HG03108 (cell line): ENCODE measurements at regions not wholly inside any gene's neighbourhood (a gene's known extent, or its start where the extent isn't known, plus 50 kb on each side); places are given as distances from the start of the nearest gene placed in this dataset.

Experiments
- ATAC-seq: cut with Tn5 transposase; IDR thresholded peaks from one replicate; pipeline ENCODE4 v1.9.1; 2021; ENCODE audit warnings: moderate library complexity; ENCODE audit not compliant: unreplicated experiment

DNA sequence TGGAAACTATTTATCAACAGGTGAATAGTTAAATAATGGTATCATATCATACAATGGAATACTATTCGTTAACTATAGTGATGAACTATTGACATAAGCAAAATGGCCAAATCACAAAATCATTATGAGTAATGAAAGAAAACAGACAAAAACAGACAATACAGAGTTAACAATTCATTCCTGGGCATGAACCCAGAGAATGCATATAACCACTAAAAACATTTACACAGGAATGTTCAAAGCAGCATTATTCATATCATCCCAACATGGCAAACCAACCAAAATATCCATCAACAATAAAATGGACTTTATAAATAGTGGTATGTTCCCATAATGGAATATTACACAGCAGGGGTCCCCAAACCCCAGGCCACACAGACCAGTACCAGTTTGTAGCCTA lies 131.2 kb upstream of the CYP1B1 start:
- ATAC-seq: no peak

DNA sequence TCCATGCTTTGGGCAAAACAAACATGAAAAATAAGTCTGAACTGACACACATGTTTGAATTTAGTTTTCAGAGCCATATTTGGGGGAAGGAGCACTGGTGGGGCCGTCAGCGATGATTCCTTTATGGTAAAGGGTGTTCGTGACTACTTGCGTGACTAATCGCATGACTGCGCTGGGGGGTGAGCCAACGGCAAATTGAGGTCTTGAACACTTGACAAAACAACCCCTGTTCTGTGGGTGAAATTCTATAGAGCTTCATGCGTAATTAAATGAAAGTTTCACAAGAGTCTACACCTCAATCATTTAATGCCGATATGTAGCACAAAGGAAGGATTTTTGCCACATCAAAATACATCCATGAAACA lies 127.5 kb upstream of the CYP1B1 start:
- ATAC-seq: no peak

DNA sequence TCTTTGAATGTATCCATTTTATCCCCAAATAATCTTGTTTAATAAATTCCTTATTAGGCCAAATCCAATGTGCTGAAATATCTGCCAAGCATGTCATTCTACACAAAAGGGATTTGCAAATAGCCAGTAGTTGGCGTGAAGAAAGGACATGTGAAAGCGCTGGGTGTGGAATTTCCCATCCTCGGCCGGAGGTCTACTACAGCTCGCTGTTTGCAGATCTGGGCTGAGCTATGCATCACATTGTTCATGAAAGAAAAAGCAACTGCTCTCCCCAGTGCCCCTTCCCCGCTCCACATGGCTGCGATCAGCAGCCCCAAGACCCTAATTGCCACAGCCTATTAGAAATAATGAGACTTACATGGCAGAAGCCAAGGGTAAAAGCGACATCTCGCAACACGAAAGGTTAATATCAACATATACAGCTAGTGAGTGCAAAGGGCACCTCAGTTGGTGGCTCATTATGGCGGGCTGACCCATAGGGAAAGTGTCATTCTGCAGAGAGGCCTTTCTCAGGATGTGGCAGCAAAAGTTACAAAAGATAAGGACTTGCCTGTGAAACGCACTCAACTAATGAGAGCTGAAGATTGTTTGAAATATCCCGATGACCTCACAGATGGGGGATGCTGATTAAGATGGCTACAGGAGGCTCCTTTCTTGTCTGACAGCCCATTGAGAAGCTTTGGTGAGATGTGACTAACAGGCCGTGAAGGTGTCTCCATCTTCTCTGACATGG lies 126.9 kb upstream of the CYP1B1 start:
- no peak for ATAC-seq

DNA sequence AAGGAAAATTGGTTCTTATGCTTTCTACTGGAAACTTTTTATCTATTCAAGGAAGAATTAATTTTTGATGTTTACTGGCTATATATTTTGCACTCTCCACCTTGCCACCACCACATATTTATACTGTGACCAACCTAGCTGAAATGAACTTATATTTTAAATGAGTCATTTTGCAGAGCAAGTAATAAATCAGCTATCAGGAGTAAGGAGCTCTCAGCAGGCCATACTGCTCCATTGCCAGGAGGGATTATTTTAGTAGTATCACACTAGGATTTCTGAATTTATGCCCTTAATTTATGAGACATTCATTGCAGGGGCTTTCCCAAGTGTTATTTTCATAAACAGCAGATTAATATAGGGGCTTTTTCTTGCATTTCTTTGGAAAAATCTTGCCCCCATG lies 125.8 kb upstream of the CYP1B1 start:
- no peak for ATAC-seq

DNA sequence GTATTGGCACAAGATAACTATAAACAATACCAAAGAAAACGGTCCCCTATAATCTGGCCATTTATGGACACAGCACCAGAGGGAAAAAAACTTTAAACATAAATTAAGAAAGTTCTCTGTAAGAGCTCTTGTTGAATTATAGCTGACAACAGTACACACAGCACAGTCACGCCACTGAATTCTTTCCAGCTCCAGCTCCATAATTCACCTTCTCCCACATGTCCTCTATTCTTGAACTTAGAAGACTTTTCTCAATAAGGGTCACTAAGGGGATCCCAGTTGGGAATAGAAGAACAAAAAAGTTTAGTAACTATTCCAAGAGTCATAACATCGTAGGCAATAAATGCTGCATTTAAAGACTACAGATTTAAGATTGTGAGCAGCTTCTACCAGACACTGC lies 124.6 kb upstream of the CYP1B1 start:
- no peak for ATAC-seq

DNA sequence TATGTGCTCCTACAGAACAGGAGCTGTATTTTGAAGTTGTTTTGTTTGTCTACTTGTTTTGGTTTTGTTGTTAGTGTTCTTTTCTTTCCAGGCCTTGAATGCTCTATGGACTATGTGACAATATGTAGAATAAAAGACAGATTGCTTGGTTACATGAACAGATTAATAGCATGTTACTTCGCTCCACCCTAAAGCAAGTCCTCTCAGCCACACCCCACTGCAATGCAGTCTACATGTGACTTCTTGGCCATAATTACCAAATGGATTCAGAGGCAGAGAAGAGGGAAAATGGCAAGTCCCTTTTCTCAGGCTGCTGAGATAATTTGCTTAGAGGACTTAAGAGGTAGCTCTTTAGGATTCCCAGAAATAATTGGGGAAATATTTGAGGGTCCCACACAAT lies 123.2 kb upstream of the CYP1B1 start:
- no peak for ATAC-seq

DNA sequence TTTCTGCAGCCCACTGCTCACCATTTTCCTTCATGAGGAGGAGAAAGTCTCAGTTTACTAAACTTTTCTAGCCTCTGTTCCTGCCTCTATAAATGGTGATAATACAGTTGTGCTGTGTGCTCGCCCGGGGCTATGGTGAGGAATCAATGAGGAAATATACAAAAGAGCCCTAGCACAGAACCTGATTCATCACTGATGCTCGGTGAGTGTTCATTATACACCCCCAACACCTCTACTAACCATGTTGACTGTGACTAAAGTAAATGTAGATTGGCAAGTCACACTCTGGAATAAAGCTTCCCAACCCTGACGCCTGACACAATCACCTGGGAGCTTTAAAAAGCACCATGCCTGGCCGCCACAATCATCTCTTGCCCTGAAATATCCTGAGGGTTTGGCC lies 118.8 kb upstream of the CYP1B1 start:
- no peak for ATAC-seq

DNA sequence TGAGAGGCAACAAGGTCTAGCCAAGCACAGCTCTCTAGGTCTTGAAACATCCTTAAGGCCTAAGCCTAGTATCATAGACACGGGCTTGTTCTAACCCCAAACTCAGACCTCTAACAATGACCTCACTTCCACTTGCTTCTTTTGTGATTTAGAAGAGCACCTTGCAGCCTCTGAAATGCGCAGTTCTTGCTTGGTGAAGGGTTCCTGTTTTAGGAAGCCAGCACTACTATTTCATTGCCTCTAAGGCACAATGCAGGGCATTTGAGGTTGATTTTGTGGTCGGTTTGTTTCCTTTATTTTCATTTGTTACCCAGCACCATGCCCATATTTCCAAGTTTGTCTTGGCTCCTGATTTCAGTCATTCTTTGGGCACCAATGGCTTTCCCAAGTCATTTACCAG lies 117.0 kb upstream of the CYP1B1 start:
- no peak for ATAC-seq

DNA sequence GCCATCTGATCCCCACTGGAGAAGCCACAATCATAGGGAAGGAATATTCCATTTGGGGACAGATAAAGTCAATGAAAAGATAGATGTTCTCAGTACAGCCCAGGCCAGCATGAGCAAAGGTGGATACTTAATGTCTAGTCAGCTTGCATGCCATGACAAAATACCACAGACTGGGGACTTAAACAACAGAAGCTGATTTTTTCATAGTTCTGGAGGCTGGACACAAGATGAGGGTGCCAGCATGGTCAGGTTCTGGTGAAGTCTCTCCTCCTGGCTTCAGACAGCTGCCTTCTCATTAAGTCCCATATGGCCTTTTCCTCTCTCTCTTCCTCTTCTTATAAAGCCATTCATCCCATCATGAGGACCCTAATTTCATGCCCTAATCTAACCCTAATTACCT lies 116.1 kb upstream of the CYP1B1 start:
- no peak for ATAC-seq

DNA sequence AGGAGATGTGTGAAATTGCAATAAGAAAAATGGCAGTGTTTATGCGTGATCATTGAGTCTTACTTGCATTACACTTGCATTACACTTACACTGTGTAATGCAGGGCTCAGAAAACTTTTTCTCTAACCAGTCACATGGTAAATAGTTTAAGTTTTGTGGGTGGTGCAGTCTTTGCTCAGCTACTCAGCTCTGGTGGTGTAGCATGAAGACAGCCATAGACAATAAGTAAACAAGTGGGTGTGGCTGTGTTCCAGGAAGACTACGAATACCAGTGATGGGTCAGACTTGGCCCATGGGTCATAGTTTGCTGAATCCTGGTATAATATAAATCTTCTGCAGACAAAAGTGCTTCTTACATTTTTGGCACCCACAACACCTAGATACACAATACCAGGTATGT lies 115.6 kb upstream of the CYP1B1 start:
- ATAC-seq: no peak

DNA sequence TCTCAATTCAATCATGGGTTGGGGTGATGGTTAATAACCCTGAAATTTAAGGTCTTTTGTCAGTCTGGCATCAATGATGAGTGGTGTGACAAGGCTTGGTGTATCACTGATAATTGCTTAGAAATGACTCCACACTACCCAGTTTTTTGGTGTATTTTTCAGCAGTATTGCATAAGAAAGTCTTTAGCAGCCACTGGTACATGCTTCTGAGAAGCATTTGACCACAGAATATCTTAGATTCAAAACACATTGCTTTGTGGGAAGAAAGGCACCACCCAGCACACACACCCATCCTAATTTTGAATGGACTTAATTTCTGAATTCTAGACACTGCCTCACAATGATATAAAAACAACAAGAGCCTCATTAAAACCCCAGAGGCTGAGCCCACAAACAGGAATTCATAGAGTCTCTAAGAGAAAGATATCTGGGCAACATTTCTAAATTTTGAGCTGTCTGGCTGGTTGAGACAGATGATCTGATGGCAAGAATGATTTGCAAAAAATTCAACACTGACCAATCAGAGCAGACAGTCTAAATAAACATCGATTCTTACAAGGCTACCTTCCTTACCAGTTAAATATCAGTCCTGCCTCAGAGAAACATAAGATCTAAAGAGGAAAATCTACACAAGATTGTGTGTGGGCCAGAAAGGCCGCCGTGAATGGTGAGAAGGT lies 114.7 kb upstream of the CYP1B1 start:
- ATAC-seq: no peak

DNA sequence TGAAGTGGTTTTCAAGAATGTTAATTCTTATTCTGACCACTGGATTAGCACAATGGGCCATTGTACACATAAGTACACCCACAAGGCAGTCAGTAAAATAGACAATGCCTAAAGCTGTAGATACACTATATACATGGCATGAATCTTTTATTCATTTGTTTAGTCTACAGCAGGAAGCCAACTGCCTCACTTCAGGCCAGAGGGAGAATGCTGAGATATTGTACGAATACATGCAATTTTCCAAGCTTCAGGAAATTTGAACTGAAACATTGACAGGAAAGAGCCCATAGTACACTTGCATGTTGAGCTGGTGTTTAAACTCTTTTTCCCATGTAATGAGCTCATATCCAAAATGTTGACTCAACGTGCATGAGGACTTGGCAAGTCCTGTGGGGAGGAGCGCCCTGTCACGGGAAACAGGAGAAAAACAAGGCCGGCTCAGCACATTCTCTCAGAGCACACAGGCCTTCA lies 111.6 kb upstream of the CYP1B1 start:
- ATAC-seq: no peak

DNA sequence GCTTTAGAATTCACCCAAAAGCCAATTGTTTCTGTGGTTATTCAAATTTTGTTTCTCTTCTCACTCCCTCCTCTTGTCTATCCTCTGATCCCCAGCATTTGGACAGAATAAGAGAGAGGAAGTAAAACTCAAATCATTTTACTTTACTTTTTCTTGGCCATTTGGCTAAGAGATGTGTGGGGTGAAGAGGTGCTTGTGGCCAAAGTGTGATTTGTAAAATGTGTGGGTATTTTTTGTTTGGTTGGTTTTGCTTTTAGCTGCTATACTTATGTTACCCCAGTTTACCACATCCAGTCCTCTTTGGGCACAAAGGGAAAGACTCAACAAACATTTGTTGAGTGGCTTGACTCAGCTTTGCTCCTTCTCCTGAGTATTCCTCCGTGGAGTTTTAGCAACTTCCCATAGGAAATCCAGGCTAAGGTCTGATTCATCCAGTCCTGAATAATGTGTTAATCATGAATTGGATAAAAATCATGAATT lies 109.1 kb upstream of the CYP1B1 start:
- ATAC-seq: peak; percentile 96

DNA sequence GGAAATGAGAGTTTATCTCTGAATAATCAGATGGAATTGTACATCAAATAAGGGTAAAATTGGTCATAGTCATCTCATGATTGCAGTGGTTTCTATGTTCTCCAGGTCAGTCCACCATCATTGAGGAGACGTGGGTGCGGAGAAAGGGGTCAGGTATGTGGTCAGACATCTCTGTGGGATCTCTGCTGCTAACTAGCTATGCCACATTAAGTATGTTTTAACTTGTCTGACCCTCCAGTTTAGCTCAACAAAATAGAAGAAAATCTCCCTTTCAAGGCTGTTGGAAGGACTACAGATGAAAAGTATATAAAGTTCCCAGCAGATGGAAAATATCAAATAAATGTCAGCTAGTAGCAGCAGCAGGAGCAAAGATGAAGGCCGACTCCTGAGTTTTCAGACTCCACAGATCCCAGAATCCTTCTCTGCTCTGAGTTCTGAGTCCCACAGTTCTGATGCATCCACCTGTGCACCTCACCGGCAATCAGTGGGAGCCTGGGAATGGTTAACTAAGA lies 106.6 kb upstream of the CYP1B1 start:
- no peak for ATAC-seq

DNA sequence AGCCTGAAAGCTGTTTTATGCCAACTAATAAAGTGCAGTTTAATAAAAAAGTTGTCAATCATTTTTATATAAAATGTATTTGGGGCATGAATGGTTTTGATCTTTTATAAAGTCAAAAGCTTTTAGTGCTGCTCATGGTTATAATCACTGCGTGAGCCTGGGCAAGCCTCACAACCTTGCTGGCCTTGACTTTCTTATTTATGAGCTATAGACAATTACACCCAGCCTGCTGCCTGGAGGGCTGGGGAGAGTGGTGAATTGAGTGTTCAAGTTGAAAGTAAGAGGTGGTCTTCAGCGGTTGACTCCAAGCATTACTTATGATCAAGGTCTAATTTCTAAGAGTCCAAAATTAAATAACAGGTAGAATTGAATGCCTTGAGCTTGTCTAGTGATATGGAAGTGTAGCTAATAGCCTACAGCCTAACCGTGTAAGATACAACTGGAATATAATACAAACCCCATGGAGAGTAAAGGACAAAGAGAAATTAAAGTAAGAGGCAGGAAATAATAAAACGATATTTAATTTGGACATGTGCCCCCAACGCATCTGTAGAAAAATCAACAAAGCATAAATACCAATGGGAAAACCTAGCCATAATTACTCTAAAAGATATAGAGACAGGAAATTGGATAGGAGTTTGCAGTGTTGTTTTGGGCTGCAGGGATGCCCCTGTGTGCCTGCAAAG lies 106.0 kb upstream of the CYP1B1 start:
- ATAC-seq: no peak

DNA sequence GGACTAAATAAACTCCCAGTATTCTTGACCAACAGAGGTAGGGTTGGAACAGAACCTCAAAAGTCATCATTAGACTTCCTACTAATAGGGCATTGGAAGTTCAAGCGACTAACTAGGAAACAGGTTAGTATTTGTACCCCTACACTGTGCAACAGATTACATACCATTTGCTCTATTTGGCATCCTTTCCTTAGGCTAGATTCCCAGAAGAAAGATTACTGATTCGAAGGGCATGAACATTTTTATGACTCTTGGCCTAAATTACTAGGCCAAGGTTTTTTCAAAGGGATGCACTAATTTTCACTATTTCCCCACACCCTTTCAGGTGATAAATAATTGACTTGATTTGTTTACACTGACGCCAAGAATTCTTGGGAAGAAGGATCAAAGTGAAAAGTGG lies 104.8 kb upstream of the CYP1B1 start:
- ATAC-seq: no peak

DNA sequence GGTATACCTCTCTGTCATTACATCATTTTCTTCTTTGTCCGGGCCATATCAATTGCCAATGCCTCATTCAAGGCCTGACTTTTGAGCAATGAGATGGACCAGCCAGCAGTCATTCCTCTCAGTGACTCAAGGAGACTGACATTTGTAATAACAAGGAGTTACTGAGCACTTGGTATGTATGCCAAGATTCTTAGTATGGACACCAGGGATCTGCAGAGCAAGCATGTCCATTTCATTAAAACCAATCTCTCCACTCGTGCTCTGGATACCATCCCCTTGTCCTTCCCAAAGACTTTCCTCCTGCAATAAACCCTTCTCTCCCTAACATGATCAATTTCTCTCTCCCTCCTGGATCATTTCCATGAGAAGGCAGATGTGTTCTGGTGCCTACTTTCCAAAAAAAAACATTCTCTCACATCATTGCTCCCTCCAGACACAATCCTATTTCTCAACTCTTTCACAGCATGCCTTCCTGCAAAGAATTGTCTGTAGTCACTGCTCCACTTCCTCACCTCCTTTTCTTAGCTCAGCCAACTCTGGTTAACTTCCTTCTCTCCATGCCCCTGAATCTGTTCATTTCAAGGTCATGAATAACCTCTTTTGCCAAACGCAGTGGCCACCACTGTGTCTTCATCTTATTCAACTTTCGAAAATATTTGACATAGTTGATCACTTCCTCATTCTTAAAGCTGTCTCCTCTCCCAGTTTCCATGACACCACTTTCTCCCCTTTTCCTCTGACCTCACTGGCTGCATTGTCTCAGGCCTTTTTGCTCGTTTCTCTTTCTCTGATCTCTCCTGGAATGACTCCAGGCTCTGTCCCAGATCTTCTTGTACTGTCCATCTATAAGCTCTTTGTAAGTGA lies 102.8 kb upstream of the CYP1B1 start:
- no peak for ATAC-seq

DNA sequence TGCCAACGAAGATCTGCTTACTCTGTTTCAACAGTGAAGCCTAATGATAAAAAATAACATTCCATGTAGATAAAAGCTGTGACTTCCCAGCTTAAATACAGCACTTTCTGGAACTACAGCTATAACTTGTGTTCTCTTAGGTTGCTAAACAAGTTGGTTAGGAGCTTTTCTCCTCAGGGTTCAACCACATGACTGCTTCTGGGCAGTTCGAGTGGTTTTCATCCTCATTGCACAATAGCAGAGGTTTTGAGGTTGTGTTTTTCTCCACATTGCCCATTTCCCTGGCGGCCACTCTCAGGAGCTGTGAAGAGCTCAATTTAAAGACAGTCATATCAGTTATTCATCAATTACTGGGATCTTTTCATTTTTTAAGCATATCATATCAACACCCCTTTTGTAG lies 102.2 kb upstream of the CYP1B1 start:
- ATAC-seq: no peak

DNA sequence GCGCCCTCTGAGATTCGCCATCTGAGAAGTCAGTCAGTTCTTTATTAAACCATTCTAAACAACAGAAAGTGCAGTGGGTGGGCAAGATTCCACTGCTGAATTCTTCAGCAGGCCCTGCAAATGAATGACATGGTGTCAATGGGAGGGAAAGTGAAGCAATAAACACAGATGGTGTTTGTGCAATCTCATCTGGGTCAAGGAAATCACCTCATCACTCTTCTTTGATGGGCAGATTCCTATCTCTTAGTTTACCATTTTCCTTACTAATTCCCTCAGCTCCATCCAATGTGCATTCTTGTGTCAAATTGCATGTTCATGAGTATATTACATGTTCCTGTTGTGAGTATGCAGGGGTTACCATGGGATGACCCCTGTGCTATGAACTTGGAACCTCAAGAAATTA lies 100.7 kb upstream of the CYP1B1 start:
- ATAC-seq: no peak

DNA sequence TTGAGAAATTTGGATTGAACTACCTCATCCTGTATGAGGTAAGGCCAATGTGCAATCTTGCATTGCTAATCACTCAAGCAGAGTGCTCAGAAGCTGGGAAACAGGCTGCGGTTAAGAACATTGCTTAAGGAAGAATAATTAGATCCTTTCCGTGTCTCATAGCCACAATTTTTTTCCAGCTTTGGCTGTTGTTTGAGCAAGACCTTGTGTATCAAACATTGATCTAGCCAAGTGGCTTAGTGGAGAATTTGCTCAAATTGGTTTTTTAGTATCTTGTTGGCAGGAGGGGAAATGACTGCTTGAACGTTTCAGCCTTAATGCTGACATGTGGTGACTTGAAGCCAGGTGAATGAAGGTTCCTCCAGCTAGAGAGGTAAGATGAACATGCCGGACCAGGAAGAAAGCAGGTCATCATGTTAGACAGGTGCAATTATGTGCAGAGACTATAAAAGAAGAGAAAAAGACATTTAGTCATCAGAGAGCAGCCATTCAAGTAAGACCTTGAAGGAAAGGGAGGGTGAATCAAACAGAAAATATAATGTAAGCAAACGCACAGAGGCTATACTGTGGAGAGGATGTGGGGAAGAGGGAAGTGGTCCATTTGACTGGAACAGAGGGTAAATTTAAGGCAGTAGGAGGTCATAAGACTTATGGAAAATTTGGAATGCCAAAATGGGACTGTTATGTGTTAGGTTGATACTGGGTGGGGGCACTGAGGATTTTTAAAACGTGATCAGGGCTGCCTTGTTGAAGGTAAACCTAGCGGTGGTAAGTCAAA lies 98.9 kb upstream of the CYP1B1 start:
- ATAC-seq: no peak
